Left lung (tissue), 4 donors: ENCODE measurements at regions not wholly inside any gene's neighbourhood (a gene's known extent, or its start where the extent isn't known, plus 50 kb on each side); places are given as distances from the start of the nearest gene placed in this dataset.

Source experiments
- ATAC-seq: fragments of 200-7000 bp; cut with Tn5 transposase; one replicate; pipeline ENCODE4 v1.9.1; 2020; ENCODE audit warnings: moderate library complexity
- DNase-seq, 4 donors: peaks; one replicate each; pipeline ENCODE4 v3.0.0-alpha.2; 2013 to 2020
- H3K27ac ChIP-seq, 2 donors: fragments of 200-600 bp; sonication (generic) in 1 of 2; one replicate each; pipeline versions ENCODE4 v1.5.0 to v1.8.0; 2020 to 2021
- H3K27me3 ChIP-seq, 2 donors: fragments of 200-600 bp; sonication (generic) in 1 of 2; one replicate each; pipeline versions ENCODE4 v1.5.0 to v1.8.0; 2020 to 2021
- H3K36me3 ChIP-seq, 2 donors: fragments of 200-600 bp; sonication (generic) in 1 of 2; one replicate each; pipeline versions ENCODE4 v1.5.0 to v1.8.0; 2020 to 2021
- H3K4me1 ChIP-seq, 2 donors: fragments of 200-600 bp; one replicate each; pipeline ENCODE4 v1.8.0; 2021
- H3K4me3 ChIP-seq, 2 donors: fragments of 200-600 bp; sonication (generic) in 1 of 2; one replicate each; pipeline versions ENCODE4 v1.5.0 to v1.8.0; 2020 to 2021; ENCODE audit warnings: mild to moderate bottlenecking in 1 of 2
- H3K9me3 ChIP-seq, 2 donors: fragments of 200-600 bp; sonication (generic) in 1 of 2; one replicate each; pipeline versions ENCODE4 v1.5.0 to v1.8.0; 2020 to 2021
- CTCF ChIP-seq, 2 donors: fragments of 200-600 bp; sonication (generic) in 1 of 2; IDR thresholded peaks; one replicate each; pipeline versions ENCODE4 v1.5.0 to v1.8.0; 2021; ENCODE audit warnings: antibody characterized with exemption in 2 of 2
- intact Hi-C, 2 donors: fragments of 100-400 bp; cut with DNase I; formaldehyde crosslinking; loops; one replicate each; pipeline versions ENCODE4 v1.11.2 to v1.14.2; 2022
- donor health status: DM: no; HTN: yes; CAD: no.
- donor health status: DM: no; HTN: no; CAD: no.

- intact Hi-C loops: no loop called here
- no peak for ATAC-seq
- DNase-seq: no peak
- Histone ChIP-seq H3K4me3 (no peak overlapping the region), H3K9me3 (no peaks in the 10 kb centered on the region), H3K27me3 (no peaks in the 10 kb centered on the region), H3K36me3 (no peaks in the 10 kb centered on the region), H3K27ac (no peak overlapping the region), H3K4me1 (no peaks in the 10 kb centered on the region)
- no peak for TF ChIP-seq CTCF (IDR thresholded peaks at IDR 0.05)
Observed at GRCh38 chr6:169343886-169344749, 90.5 kb upstream of the THBS2 start.

- Histone ChIP-seq H3K36me3 (no peaks in the 10 kb centered on the region), H3K4me3 (no peak overlapping the region), H3K4me1 (no peaks in the 10 kb centered on the region), H3K9me3 (no peaks in the 10 kb centered on the region), H3K27ac (no peak overlapping the region), H3K27me3 (no peaks in the 10 kb centered on the region)
- intact Hi-C loops: no loop called here
- DNase-seq (no peak), ATAC-seq (no peak)
- TF ChIP-seq CTCF (IDR thresholded peaks at IDR 0.05): no peak
Observed at GRCh38 chr6:169342710-169343109, 89.1 kb upstream of the THBS2 start.

- Histone ChIP-seq H3K36me3 (no peaks in the 10 kb centered on the region), H3K27ac (no peak overlapping the region), H3K4me1 (no peaks in the 10 kb centered on the region), H3K9me3 (no peaks in the 10 kb centered on the region), H3K4me3 (no peak overlapping the region), H3K27me3 (no peaks in the 10 kb centered on the region)
- intact Hi-C loops: no loop called here
- DNase-seq (no peak), ATAC-seq (no peak)
- TF ChIP-seq CTCF (IDR thresholded peaks at IDR 0.05): no peak
Observed at GRCh38 chr6:169341706-169342105, 88.1 kb upstream of the THBS2 start.

DNA sequence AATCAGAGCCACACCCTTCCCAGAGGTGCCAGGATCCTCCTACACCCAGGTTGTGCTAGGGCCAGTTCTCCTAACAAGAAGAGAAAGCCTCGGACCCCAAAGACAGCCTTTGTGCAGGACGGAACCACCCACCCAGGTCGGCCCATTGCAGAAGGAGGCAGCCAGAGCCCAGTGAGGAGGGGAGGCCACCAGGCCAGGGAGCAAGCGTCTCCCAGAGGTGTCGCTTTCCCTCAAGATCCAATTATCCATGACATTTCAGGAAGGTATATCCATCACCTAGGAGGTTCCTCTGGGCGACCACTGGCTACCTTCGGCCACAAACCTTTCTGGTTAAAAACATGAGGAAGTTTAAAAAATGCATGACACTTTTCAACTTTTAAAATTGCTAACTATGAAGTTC lies 87.4 kb upstream of the THBS2 start:
- Histone ChIP-seq H3K36me3 (no peaks in the 10 kb centered on the region), H3K4me1 (no peaks in the 10 kb centered on the region), H3K27me3 (no peaks in the 10 kb centered on the region), H3K27ac (no peak overlapping the region), H3K4me3 (no peak overlapping the region), H3K9me3 (no peaks in the 10 kb centered on the region)
- no peak for DNase-seq
- ATAC-seq: no peak
- intact Hi-C loops: no loop called here
- TF ChIP-seq CTCF (IDR thresholded peaks at IDR 0.05): no peak

DNA sequence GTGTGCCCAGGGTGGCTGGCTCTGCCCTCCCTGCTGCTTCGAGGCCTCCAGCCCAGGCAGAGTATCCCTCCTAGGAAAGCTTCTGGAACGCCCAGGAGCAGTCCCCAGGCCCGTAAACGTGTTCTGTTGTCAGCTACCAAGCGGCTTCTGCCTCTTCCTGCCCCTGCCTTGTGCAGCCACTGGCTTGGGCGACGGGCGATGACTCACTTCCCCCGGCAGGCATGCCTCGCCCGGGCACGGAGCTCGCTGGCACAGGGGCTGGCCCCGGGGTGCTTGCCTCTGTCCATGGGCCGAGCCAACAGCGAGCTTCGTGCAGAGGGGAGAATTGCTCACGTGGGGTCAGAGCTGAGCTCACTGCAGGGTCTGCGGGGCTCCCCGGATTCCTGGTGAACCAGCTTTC lies 86.7 kb upstream of the THBS2 start:
- Histone ChIP-seq H3K4me3 (no peak overlapping the region), H3K36me3 (no peaks in the 10 kb centered on the region), H3K27me3 (no peaks in the 10 kb centered on the region), H3K4me1 (no peaks in the 10 kb centered on the region), H3K27ac (no peak overlapping the region), H3K9me3 (no peaks in the 10 kb centered on the region)
- TF ChIP-seq CTCF (IDR thresholded peaks at IDR 0.05): no peak
- no peak for DNase-seq
- intact Hi-C loops: no loop called here
- ATAC-seq: no peak
